ENCODE measurements at regions not wholly inside any gene's neighbourhood (a gene's known extent, or its start where the extent isn't known, plus 50 kb on each side); places are given as distances from the start of the nearest gene placed in this dataset.

- DNase-seq: no peak
- H3K9me3 ChIP-seq (ENCODE audit: severe bottlenecking): no peaks in the 10 kb centered on the region
- TF ChIP-seq CTCF (IDR thresholded peaks at IDR 0.05; ENCODE audit: low read depth, low read length): no peak
- no peak overlapping the region for H3K27ac ChIP-seq
- H3K4me3 ChIP-seq (ENCODE audit: low read depth, low read length): no peak overlapping the region
- no peaks in the 10 kb centered on the region for H3K27me3 ChIP-seq (ENCODE audit: insufficient read depth, low read depth, severe bottlenecking)
- no peaks in the 10 kb centered on the region for H3K36me3 ChIP-seq
Measured at GRCh38 chr10:63703740-63704345, 182.6 kb downstream of the REEP3 start.

- Histone ChIP-seq H3K4me3 (ENCODE audit: low read depth, low read length) (no peak overlapping the region), H3K9me3 (ENCODE audit: severe bottlenecking) (no peaks in the 10 kb centered on the region), H3K27ac (no peak overlapping the region), H3K36me3 (no peaks in the 10 kb centered on the region), H3K27me3 (ENCODE audit: insufficient read depth, low read depth, severe bottlenecking) (no peaks in the 10 kb centered on the region)
- no peak for DNase-seq
- no peak for TF ChIP-seq CTCF (IDR thresholded peaks at IDR 0.05; ENCODE audit: low read depth, low read length)
Measured at GRCh38 chr10:63707254-63707910, 186.2 kb downstream of the REEP3 start.

- no peak for DNase-seq
- H3K9me3 ChIP-seq (ENCODE audit: severe bottlenecking): no peaks in the 10 kb centered on the region
- no peak for TF ChIP-seq CTCF (IDR thresholded peaks at IDR 0.05; ENCODE audit: low read depth, low read length)
- H3K27me3 ChIP-seq (ENCODE audit: insufficient read depth, low read depth, severe bottlenecking): no peaks in the 10 kb centered on the region
- no peak overlapping the region for H3K4me3 ChIP-seq (ENCODE audit: low read depth, low read length)
- no peaks in the 10 kb centered on the region for H3K36me3 ChIP-seq
- H3K27ac ChIP-seq: no peak overlapping the region
Measured at GRCh38 chr10:63708421-63708820, 187.2 kb downstream of the REEP3 start.

GRCh38 chr10:63710703-63711102 is 189.5 kb downstream of the REEP3 start:
- Histone ChIP-seq H3K36me3 (no peaks in the 10 kb centered on the region), H3K9me3 (ENCODE audit: severe bottlenecking) (no peaks in the 10 kb centered on the region), H3K27me3 (ENCODE audit: insufficient read depth, low read depth, severe bottlenecking) (no peaks in the 10 kb centered on the region), H3K4me3 (ENCODE audit: low read depth, low read length) (no peak overlapping the region), H3K27ac (no peak overlapping the region)
- DNase-seq: no peak
- TF ChIP-seq CTCF (IDR thresholded peaks at IDR 0.05; ENCODE audit: low read depth, low read length): no peak

GRCh38 chr10:63711361-63711760 is 190.2 kb downstream of the REEP3 start:
- no peak for TF ChIP-seq CTCF (IDR thresholded peaks at IDR 0.05; ENCODE audit: low read depth, low read length)
- no peaks in the 10 kb centered on the region for H3K9me3 ChIP-seq (ENCODE audit: severe bottlenecking)
- H3K4me3 ChIP-seq (ENCODE audit: low read depth, low read length): no peak overlapping the region
- H3K27ac ChIP-seq: no peak overlapping the region
- DNase-seq: no peak
- H3K36me3 ChIP-seq: no peaks in the 10 kb centered on the region
- no peaks in the 10 kb centered on the region for H3K27me3 ChIP-seq (ENCODE audit: insufficient read depth, low read depth, severe bottlenecking)
